HG02943 (cell line): ENCODE measurements at regions not wholly inside any gene's neighbourhood (a gene's known extent, or its start where the extent isn't known, plus 50 kb on each side); places are given as distances from the start of the nearest gene placed in this dataset.

Source experiments
- ATAC-seq: cut with Tn5 transposase; IDR thresholded peaks from one replicate; pipeline ENCODE4 v1.9.1; 2021; ENCODE audit warnings: mild to moderate bottlenecking, low read depth, moderate library complexity; ENCODE audit not compliant: unreplicated experiment

DNA sequence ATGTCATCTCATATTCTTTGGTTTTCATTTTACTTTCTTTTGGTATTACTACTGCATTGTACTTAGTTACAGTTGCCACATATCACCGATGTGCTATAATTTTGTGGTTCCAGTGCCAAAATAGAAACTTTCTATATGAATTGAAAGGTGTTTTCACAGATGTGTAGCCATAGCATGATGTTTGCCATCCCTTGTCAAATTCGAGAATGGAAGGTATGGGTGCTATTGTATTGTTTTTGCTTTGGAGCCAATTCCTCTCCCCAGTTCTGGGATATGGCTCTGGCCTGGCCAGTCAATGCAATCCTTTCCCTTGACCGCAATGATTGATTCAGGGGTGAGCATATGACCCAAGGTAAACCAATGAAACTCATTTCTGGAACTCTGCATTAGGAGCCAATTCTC, 86.2 kb upstream of the RPS6KA3 start:
- ATAC-seq = no peak

DNA sequence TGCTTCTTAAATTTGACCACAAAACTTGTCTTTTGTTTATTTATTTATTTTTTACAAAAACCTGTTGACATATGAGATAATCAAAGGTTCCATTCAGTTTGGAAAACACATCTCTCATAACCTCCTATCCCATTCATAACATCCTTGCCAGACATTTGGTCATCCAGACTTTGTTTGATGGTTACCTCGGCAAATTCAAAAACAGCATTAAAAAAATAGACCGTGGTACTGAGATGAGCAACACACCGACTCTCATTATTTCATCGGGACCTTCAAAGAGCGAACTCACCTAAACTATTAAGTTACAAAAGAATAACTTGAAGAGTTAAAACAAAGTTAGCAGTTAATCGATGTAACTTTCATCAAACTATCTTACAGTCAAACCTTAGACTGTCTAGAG, 85.8 kb upstream of the RPS6KA3 start:
- ATAC-seq = no peak

DNA sequence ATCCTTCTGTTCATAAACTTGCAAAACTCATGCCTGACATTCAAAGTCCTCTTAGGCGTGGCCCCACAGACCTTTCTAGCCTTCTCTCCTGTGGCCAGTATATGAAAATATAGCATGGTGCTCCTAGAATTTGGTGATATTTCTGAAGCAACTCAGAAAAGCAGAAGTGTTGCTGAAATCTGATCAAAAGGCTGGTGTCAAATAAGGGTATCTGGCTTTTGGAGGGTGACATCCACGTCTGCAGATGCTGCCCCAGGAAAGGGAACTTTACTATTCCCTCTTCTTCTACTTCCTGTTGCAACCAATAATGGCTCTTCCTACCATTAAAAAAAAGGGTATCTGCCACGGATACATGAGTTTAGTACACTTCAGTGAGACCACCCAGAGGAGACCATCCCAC, 83.9 kb upstream of the RPS6KA3 start:
- ATAC-seq = no peak

DNA sequence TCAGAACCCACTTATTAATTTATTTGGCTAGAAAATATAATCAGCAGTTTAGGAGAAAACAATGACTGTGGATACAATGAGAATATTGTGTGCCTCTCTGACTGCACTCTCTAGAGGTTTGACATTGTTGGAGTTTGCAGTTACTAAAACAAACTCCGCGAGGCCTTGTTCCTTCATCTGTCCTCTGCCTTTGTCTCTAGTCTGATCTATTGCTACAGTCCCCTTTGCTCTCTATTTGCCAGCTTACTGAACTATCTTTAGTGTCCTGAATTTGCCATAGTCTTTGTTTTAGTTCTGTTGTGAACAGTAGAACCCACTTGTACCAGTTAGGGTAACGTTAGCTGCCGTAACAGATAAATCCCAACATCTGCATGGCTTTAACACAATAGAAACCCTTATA, 81.4 kb upstream of the RPS6KA3 start:
- ATAC-seq = no peak

DNA sequence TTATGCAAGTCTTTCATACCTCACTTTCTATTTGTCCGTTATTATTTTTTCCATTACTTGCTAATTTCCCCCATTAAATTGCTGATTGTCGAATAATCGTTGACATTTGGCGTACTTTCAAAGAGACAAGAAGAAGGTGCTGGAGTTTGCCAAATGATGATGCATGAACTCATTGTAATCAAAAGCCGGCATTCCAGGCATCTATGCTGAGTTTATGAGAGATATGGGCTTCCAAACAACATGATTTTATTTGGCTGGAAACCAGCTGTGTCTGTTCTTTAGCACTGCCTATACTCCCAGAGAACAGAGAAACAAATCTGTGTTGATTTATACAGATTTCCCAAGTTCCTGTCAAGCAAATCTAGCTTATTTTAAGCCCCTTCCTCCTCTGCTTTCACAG, 80.8 kb upstream of the RPS6KA3 start:
- no peak for ATAC-seq

DNA sequence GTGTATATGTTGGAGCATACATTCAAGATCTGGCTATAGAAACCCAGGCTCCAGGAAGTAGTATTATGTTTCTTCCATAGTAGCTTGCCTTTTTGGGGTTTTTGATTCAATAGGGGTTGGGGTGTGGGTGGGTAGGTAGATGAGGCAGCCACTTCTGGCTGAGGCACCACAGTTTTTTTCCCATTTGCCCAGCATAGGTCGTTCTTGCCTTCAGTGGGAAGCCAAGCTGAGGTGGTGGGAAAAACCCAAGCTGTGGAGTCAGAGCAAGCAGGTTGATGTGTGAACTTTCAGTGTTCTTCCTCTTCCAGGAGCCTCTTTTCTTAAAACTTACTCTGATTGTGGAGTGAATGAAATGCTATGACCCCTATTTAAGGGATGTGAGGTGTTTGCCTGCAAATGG, 67.0 kb upstream of the RPS6KA3 start:
- no peak for ATAC-seq

DNA sequence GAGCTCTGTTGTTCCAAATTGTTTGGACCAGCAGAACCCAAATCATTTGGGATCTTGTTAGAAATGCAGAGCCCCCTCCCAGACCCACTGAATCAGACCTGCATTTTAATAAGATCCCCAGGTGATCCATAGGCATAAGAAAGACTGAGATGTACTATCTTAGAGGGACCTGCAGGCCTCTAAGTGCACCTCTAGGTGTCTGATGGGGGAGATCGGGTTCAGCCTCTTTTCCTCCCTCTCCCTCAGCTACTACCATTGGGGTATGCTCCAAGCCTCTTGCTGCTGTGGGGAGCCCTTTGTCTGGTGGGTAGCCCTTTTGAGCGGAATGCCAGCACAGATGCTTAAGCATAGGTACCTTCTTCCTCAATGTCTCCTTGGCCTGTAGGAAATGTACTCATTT, 63.8 kb upstream of the RPS6KA3 start:
- ATAC-seq = no peak

DNA sequence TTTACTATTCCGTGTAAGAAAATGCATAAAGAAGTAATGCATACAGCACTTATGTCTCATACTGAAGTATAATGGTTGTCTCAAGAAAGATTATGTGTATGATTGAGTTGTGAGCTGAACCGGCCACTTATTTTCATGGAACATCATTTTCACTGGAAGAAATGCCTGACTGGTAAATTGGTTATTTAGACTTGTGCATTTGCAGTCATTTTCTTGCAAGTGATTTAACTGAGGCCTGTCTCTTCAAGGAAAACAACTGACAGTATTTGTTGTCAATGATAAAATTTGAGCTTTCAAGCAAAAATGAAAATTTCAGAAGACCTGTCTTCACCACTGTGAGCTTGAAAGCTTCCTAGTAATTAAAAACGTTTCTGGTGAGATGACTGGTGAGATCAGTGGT, 62.7 kb upstream of the RPS6KA3 start:
- ATAC-seq = no peak

DNA sequence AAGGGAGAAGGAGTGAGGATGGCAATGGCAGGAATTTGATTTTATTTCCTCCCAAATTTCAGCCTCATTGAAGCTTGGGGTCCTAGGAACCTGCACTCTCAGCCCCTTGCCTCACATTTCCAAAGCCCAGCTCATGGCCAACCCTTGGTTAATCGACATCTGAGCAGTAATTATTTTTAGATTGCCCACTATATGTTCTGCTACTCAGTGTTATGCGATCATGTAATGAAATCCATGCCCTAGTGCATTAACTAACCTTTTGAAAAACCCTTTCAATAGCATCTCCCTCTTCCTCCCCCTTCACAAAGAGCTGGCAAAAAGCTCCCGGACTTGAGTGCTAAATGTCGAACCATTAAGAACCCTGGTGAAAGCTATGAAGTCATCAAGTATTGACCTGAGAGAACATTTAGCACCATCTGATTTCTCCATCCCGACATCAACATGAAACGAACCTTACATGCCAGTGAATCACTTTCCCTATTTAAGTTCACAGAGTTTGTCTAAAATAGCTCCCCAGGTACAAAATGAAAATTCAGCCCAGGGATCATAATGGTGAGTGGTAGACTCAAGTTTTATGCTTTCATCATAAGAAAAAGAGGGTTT, 59.2 kb upstream of the RPS6KA3 start:
- ATAC-seq = no peak

DNA sequence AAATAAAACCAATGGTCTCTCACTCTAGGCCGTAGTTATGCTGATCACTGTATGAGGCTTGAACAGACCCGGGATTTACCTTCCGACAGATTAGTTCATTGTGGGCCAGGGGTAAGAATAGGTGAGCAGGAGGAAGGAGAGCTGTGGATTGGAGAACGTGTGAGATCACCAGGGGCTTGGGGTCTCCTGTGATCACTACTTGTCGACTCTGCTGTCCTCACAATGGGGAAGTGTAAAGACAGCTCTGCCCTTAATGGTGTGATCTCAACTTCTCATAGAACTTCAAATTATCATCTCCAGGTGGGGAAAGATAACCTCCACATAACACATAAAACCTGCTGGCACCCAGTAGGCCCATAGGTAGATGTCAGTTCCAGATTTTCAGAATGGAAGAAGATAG, 56.2 kb upstream of the RPS6KA3 start:
- no peak for ATAC-seq

DNA sequence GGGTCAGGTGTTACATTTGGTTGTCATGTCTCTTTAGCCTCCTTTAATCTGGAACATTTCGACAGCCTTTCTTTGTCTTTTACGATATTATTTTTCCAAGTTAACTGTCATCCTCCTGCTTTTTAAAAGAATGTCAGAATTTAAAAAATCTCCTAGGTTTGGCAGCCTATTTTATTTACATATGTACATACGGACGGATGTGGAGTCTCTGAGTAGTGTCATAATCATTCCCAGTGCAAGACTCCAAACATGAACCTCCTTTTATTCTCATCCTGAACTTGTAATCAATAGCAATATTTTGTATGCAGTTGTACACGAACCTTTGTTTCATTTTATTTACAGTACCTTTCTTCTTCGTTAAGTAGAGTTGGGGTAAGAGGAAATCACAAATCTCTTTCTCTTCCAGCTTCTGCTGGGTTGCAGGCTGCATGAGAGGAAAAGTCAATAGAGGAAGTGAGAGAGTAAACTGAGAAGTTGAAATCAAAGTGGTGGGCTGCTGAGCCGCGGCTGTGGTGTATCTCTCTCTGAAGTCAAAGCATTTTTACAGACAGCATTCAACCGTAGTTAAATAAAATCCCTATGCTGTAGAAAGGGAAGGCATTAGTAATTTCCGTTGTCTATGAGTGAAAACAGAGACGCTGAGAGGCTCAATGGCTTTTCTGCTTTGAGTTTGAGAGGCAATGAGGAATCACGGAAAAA, 53.9 kb upstream of the RPS6KA3 start:
- ATAC-seq = peak; percentile 93

DNA sequence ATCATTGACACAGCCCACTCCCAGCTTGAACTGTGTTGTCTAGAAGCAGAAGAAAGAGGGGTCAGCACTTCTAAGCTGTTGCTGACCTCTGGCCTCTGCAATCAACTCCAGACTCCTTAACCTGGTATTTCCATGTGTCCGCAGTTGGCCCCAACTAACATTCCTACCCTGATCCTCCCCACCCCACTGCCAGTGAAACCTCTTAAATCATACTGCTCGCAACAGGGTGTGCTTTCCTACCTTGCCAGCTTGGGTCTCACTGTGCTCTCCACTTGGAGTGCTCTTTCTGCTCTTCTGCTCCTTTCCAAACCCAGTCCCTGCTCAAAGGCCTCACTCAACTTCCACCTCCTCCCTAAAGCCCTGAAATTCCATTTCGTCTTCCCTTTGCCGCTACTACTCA, 52.3 kb upstream of the RPS6KA3 start:
- ATAC-seq = no peak

DNA sequence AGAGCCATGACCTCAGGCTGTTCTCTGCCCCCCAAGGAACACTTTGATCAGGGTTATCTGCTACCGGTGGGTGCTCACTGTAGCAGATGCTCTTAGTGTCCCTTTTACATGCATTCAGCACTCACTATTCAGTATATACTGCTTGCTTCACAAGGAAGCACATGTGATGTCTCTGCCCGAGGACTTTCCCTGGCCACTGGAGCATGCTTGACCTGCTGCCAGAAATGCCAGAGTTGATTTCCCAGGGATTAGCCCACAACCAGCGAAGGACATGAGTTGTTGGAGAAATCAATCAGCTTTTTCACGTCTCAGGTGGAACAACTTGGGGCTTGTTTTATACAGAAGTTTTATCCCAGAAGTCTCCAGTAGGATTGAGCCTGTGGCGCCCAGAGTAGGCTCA, 51.2 kb upstream of the RPS6KA3 start:
- no peak for ATAC-seq
